ENCODE measurements at regions not wholly inside any gene's neighbourhood (a gene's known extent, or its start where the extent isn't known, plus 50 kb on each side); places are given as distances from the start of the nearest gene placed in this dataset.

GRCh38 chr3:72238801-72239200 is 453.9 kb upstream of the PROK2 start:
- TF ChIP-seq CTCF (IDR thresholded peaks at IDR 0.05; ENCODE audit: poor library complexity) (no peak), EZH2 (IDR thresholded peaks at IDR 0.05; ENCODE audit: borderline replicate concordance) (no peak)

Data from hepatocyte (in vitro differentiated cells).